HUES64 (cell line): ENCODE measurements at regions not wholly inside any gene's neighbourhood (a gene's known extent, or its start where the extent isn't known, plus 50 kb on each side); places are given as distances from the start of the nearest gene placed in this dataset.

ENCODE experiments used
- H3K27ac ChIP-seq: 2 replicates; pipeline ENCODE4 v1.7.0; 2013; ENCODE audit warnings: low read depth, low read length, inconsistent platforms
- H3K27me3 ChIP-seq: 2 replicates; pipeline ENCODE4 v1.6.1; 2013; ENCODE audit warnings: mild to moderate bottlenecking, low read length; ENCODE audit not compliant: insufficient read depth
- H3K36me3 ChIP-seq: 2 replicates; pipeline ENCODE4 v1.6.1; 2013; ENCODE audit warnings: mild to moderate bottlenecking, low read length; ENCODE audit not compliant: insufficient read depth
- H3K4me1 ChIP-seq: 2 replicates; pipeline ENCODE4 v1.6.1; 2013; ENCODE audit warnings: mild to moderate bottlenecking, low read length, moderate library complexity; ENCODE audit not compliant: insufficient read depth
- H3K4me3 ChIP-seq: 2 replicates; pipeline ENCODE4 v1.5.1; 2013; ENCODE audit warnings: mild to moderate bottlenecking, low read length, moderate library complexity
- H3K9ac ChIP-seq: 2 replicates; pipeline ENCODE4 v1.6.1; 2013; ENCODE audit warnings: mild to moderate bottlenecking, low read depth, low read length
- H3K9me3 ChIP-seq: 2 replicates; pipeline ENCODE4 v1.6.1; 2013; ENCODE audit warnings: low read depth, low read length; ENCODE audit not compliant: insufficient read depth
- WGBS: fragments of 150-250, 120-280 bp; methylation state at CpG from one replicate; pipeline ENCODE4 v1.1.7; 2013; ENCODE audit warnings: missing lambda C conversion rate; 5-methylcytosine and 5-hydroxymethylcytosine counted together

- Histone ChIP-seq H3K36me3 (no peaks in the 10 kb centered on the region), H3K27ac (no peak overlapping the region), H3K9me3 (0 out of 2 replicates have a peak, but pooled peaks cover under 1% of the 10 kb centered on the region), H3K27me3 (no peaks in the 10 kb centered on the region), H3K9ac (no peak overlapping the region), H3K4me1 (no peaks in the 10 kb centered on the region), H3K4me3 (no peak overlapping the region)
- 98% methylated on average over 4 of the region's 4 CpGs for WGBS
Observed at GRCh38 chr2:216576616-216577015, 56.6 kb upstream of the IGFBP2 start.

GRCh38 chr2:216578325-216578724, 54.9 kb upstream of the IGFBP2 start:
- H3K27ac ChIP-seq, result no peak overlapping the region
- H3K9ac ChIP-seq, result no peak overlapping the region
- no peaks in the 10 kb centered on the region for H3K4me1 ChIP-seq
- no peaks in the 10 kb centered on the region for H3K36me3 ChIP-seq
- 93% methylated on average over 1 of the region's 1 CpG for WGBS
- H3K9me3 ChIP-seq, result no peaks in the 10 kb centered on the region
- H3K27me3 ChIP-seq, result no peaks in the 10 kb centered on the region
- H3K4me3 ChIP-seq, result no peak overlapping the region

GRCh38 chr2:216583147-216583546, 50.1 kb upstream of the IGFBP2 start:
- WGBS, result 91% methylated on average over 8 of the region's 8 CpGs

More at GRCh38 chr2:216583147-216583546, 50.1 kb upstream of the IGFBP2 start:
- H3K9me3 ChIP-seq, result 0 out of 2 replicates have a peak, but pooled peaks cover 3% of the 10 kb centered on the region
- H3K27me3 ChIP-seq, result no peaks in the 10 kb centered on the region
- no peak overlapping the region for H3K27ac ChIP-seq
- no peak overlapping the region for H3K4me3 ChIP-seq
- H3K9ac ChIP-seq, result no peak overlapping the region
- H3K4me1 ChIP-seq, result peaks cover 4% of the 10 kb centered on the region; the same call in 1 of the 2 replicates
- H3K36me3 ChIP-seq, result no peaks in the 10 kb centered on the region
